Testis (tissue), 2 donors: ENCODE measurements at regions not wholly inside any gene's neighbourhood (a gene's known extent, or its start where the extent isn't known, plus 50 kb on each side); places are given as distances from the start of the nearest gene placed in this dataset.

Experiments
- DNase-seq: peaks from one replicate; pipeline ENCODE4 v3.0.0-alpha.2; 2019
- H3K27ac ChIP-seq, 2 donors: fragments of 200-600 bp; sonication (generic); one replicate each; pipeline ENCODE4 v1.5.1; 2019
- H3K27me3 ChIP-seq: fragments of 200-600 bp; sonication (generic); one replicate; pipeline ENCODE4 v1.5.1; 2019
- H3K36me3 ChIP-seq: fragments of 200-600 bp; sonication (generic); one replicate; pipeline ENCODE4 v1.5.1; 2017; ENCODE audit warnings: low read depth; ENCODE audit errors: missing control alignments
- H3K4me1 ChIP-seq: fragments of 200-600 bp; sonication (generic); one replicate; pipeline ENCODE4 v1.5.1; 2019
- H3K4me3 ChIP-seq, 2 donors: fragments of 200-600 bp; sonication (generic); one replicate each; pipeline ENCODE4 v1.5.1; 2017 to 2019
- H3K9me3 ChIP-seq: fragments of 200-600 bp; sonication (generic); one replicate; pipeline ENCODE4 v1.5.1; 2017
- CTCF ChIP-seq, 3 experiments: fragments of 450-650 bp in 2 of 3; fragments of 200-600 bp in 1 of 3; sonication (generic) in 1 of 3; IDR thresholded peaks; one replicate each; pipeline ENCODE4 v1.5.1; 2016 to 2019; ENCODE audit warnings: antibody characterized with exemption in 3 of 3, mild to moderate bottlenecking in 2 of 3, moderate library complexity in 1 of 3
- POLR2A ChIP-seq: fragments of 450-650 bp; IDR thresholded peaks from one replicate; pipeline ENCODE4 v1.6.1; 2017; ENCODE audit warnings: antibody characterized with exemption, mild to moderate bottlenecking, moderate library complexity
- WGBS, 2 donors: methylation state at CpG; one replicate each; pipeline ENCODE4 v1.1.5; 2018; 5-methylcytosine and 5-hydroxymethylcytosine counted together
- intact Hi-C: fragments of 100-400 bp; cut with DNase I; formaldehyde crosslinking; loops from one replicate; pipeline ENCODE4 v1.15.1; 2023; ENCODE audit warnings: low total_unique reads

- H3K27ac ChIP-seq: no peak overlapping the region
- WGBS, 2 donors: 88 to 94% methylated on average over 5 of the region's 5 CpGs
- no peak for DNase-seq
- intact Hi-C loops: loop anchor here (10.0 kb wide), 1 partner anchor 529 kb away; no protein-coding TSS in a partner anchor
- no peaks in the 10 kb centered on the region for H3K4me1 ChIP-seq
- no peaks in the 10 kb centered on the region for H3K27me3 ChIP-seq
- no peak overlapping the region for H3K4me3 ChIP-seq
- H3K36me3 ChIP-seq: no peaks in the 10 kb centered on the region
- H3K9me3 ChIP-seq: no peaks in the 10 kb centered on the region
- TF ChIP-seq POLR2A: no peak
- no peak for TF ChIP-seq CTCF (IDR thresholded peaks at IDR 0.05)
Measured at GRCh38 chr11:19435306-19435989, 194.7 kb upstream of the E2F8 start.

- intact Hi-C loops: loop anchor here (10.0 kb wide), 1 partner anchor 531 kb away; no protein-coding TSS in a partner anchor
- no peak overlapping the region for H3K27ac ChIP-seq
- WGBS, 2 donors: 72 to 86% methylated on average over 1 of the region's 1 CpG
- no peaks in the 10 kb centered on the region for H3K4me1 ChIP-seq
- H3K9me3 ChIP-seq: no peaks in the 10 kb centered on the region
- H3K36me3 ChIP-seq: no peaks in the 10 kb centered on the region
- no peak for DNase-seq
- no peak overlapping the region for H3K4me3 ChIP-seq
- no peaks in the 10 kb centered on the region for H3K27me3 ChIP-seq
- TF ChIP-seq CTCF (IDR thresholded peaks at IDR 0.05): no peak
Measured at GRCh38 chr11:19433791-19434190, 193.0 kb upstream of the E2F8 start.

- H3K27me3 ChIP-seq: no peaks in the 10 kb centered on the region
- no peaks in the 10 kb centered on the region for H3K9me3 ChIP-seq
- no peak overlapping the region for H3K27ac ChIP-seq
- no peaks in the 10 kb centered on the region for H3K36me3 ChIP-seq
- H3K4me3 ChIP-seq: no peak overlapping the region
- H3K4me1 ChIP-seq: no peaks in the 10 kb centered on the region
- 77 to 94% methylated on average over 2 of the region's 2 CpGs for WGBS, 2 donors
- intact Hi-C loops: loop anchor here (10.0 kb wide), 1 partner anchor 531 kb away; no protein-coding TSS in a partner anchor
- no peak for TF ChIP-seq CTCF (IDR thresholded peaks at IDR 0.05)
- no peak for TF ChIP-seq POLR2A
- DNase-seq: no peak
Measured at GRCh38 chr11:19433367-19433766, 192.6 kb upstream of the E2F8 start.

GRCh38 chr11:19432370-19433061 lies 191.8 kb upstream of the E2F8 start:
- Histone ChIP-seq H3K36me3 (no peaks in the 10 kb centered on the region), H3K27ac (no peak overlapping the region), H3K27me3 (no peaks in the 10 kb centered on the region), H3K4me3 (no peak overlapping the region), H3K4me1 (no peaks in the 10 kb centered on the region), H3K9me3 (no peaks in the 10 kb centered on the region)
- no peak for DNase-seq
- intact Hi-C loops: loop anchor here (10.0 kb wide), 1 partner anchor 532 kb away; no protein-coding TSS in a partner anchor
- 51 to 65% methylated on average over 3 of the region's 3 CpGs for WGBS, 2 donors
- TF ChIP-seq POLR2A: no peak
- no peak for TF ChIP-seq CTCF (IDR thresholded peaks at IDR 0.05)
